Rectal smooth muscle tissue (tissue), 1 donor: ENCODE measurements at regions not wholly inside any gene's neighbourhood (a gene's known extent, or its start where the extent isn't known, plus 50 kb on each side); places are given as distances from the start of the nearest gene placed in this dataset.
"Not testable (repeated sequence)": the region's sequence is repeated elsewhere in the genome, so short reads cannot be mapped to it uniquely, and the experiment has no call there.

Experiments
- H3K27ac ChIP-seq: one replicate; pipeline ENCODE4 v1.7.0; 2013; ENCODE audit warnings: low read depth, low read length, inconsistent platforms
- H3K27me3 ChIP-seq: one replicate; pipeline ENCODE4 v1.7.0; 2013; ENCODE audit warnings: low read length; ENCODE audit not compliant: control insufficient read depth, insufficient read depth
- H3K36me3 ChIP-seq: one replicate; pipeline ENCODE4 v1.7.0; 2013; ENCODE audit warnings: low read length; ENCODE audit not compliant: control insufficient read depth, insufficient read depth
- H3K4me1 ChIP-seq: one replicate; pipeline ENCODE4 v1.7.0; 2013; ENCODE audit warnings: low read length; ENCODE audit not compliant: control insufficient read depth, insufficient read depth
- H3K4me3 ChIP-seq: one replicate; pipeline ENCODE4 v1.7.0; 2013; ENCODE audit warnings: low read length
- H3K9ac ChIP-seq: one replicate; pipeline ENCODE4 v1.7.0; 2013; ENCODE audit warnings: low read length

- H3K4me1 ChIP-seq = no peaks in the 10 kb centered on the region
- no peaks in the 10 kb centered on the region for H3K36me3 ChIP-seq
- no peak overlapping the region for H3K4me3 ChIP-seq
- H3K9ac ChIP-seq = no peak overlapping the region
- no peaks in the 10 kb centered on the region for H3K27me3 ChIP-seq
- H3K27ac ChIP-seq = no peak overlapping the region
These were observed 509.1 kb downstream of the DTWD2 start for GRCh38 chr5:118479285-118479684.

GRCh38 chr5:118478852-118479251 lies 509.5 kb downstream of the DTWD2 start:
- H3K27me3 ChIP-seq = no peaks in the 10 kb centered on the region
- no peaks in the 10 kb centered on the region for H3K36me3 ChIP-seq
- H3K27ac ChIP-seq = no peak overlapping the region
- H3K9ac ChIP-seq = no peak overlapping the region
- H3K4me3 ChIP-seq = no peak overlapping the region
- no peaks in the 10 kb centered on the region for H3K4me1 ChIP-seq

GRCh38 chr5:118468085-118468484 lies 520.3 kb downstream of the DTWD2 start:
- Histone ChIP-seq H3K36me3 (no peaks in the 10 kb centered on the region), H3K4me3 (no peak overlapping the region), H3K4me1 (no peaks in the 10 kb centered on the region), H3K9ac (no peak overlapping the region), H3K27me3 (no peaks in the 10 kb centered on the region), H3K27ac (no peak overlapping the region)

- Histone ChIP-seq H3K9ac (no peak overlapping the region), H3K27me3 (no peaks in the 10 kb centered on the region), H3K36me3 (no peaks in the 10 kb centered on the region), H3K4me3 (no peak overlapping the region), H3K27ac (no peak overlapping the region), H3K4me1 (no peaks in the 10 kb centered on the region)
These were observed 521.2 kb downstream of the DTWD2 start for GRCh38 chr5:118467103-118467502.

- Histone ChIP-seq H3K36me3 (no peaks in the 10 kb centered on the region), H3K27ac (no peak overlapping the region), H3K9ac (no peak overlapping the region), H3K27me3 (no peaks in the 10 kb centered on the region), H3K4me1 (no peaks in the 10 kb centered on the region), H3K4me3 (no peak overlapping the region)
These were observed 521.9 kb downstream of the DTWD2 start for GRCh38 chr5:118466418-118466817.

- not testable (repeated sequence) for H3K4me1 ChIP-seq, H3K4me3 ChIP-seq, H3K36me3 ChIP-seq, H3K27ac ChIP-seq, H3K9ac ChIP-seq, H3K27me3 ChIP-seq
These were observed 526.1 kb downstream of the DTWD2 start for GRCh38 chr5:118462276-118462675.

- H3K4me3 ChIP-seq = no peak overlapping the region
- no peak overlapping the region for H3K27ac ChIP-seq
- H3K36me3 ChIP-seq = no peaks in the 10 kb centered on the region
- no peaks in the 10 kb centered on the region for H3K4me1 ChIP-seq
- no peak overlapping the region for H3K9ac ChIP-seq
- no peaks in the 10 kb centered on the region for H3K27me3 ChIP-seq
These were observed 526.9 kb downstream of the DTWD2 start for GRCh38 chr5:118461436-118461835.

GRCh38 chr5:118459490-118459889 lies 528.9 kb downstream of the DTWD2 start:
- no peak overlapping the region for H3K27ac ChIP-seq
- H3K4me1 ChIP-seq = no peaks in the 10 kb centered on the region
- no peak overlapping the region for H3K4me3 ChIP-seq
- no peaks in the 10 kb centered on the region for H3K27me3 ChIP-seq
- H3K36me3 ChIP-seq = no peaks in the 10 kb centered on the region
- H3K9ac ChIP-seq = no peak overlapping the region

- Histone ChIP-seq H3K27me3 (no peaks in the 10 kb centered on the region), H3K9ac (no peak overlapping the region), H3K36me3 (no peaks in the 10 kb centered on the region), H3K4me1 (no peaks in the 10 kb centered on the region), H3K4me3 (no peak overlapping the region), H3K27ac (no peak overlapping the region)
These were observed 532.3 kb downstream of the DTWD2 start for GRCh38 chr5:118456085-118456484.

GRCh38 chr5:118451697-118452247 lies 536.6 kb downstream of the DTWD2 start:
- Histone ChIP-seq H3K27ac (no peak overlapping the region), H3K9ac (no peak overlapping the region), H3K4me3 (no peak overlapping the region), H3K27me3 (no peaks in the 10 kb centered on the region), H3K36me3 (no peaks in the 10 kb centered on the region), H3K4me1 (no peaks in the 10 kb centered on the region)

GRCh38 chr5:118450554-118451332 lies 537.6 kb downstream of the DTWD2 start:
- H3K27me3 ChIP-seq = no peaks in the 10 kb centered on the region
- no peaks in the 10 kb centered on the region for H3K4me1 ChIP-seq
- H3K27ac ChIP-seq = no peak overlapping the region
- no peaks in the 10 kb centered on the region for H3K36me3 ChIP-seq
- H3K4me3 ChIP-seq = no peak overlapping the region
- H3K9ac ChIP-seq = no peak overlapping the region

GRCh38 chr5:118447350-118447749 lies 541.0 kb downstream of the DTWD2 start:
- Histone ChIP-seq H3K36me3 (no peaks in the 10 kb centered on the region), H3K9ac (no peak overlapping the region), H3K4me1 (no peaks in the 10 kb centered on the region), H3K27ac (no peak overlapping the region), H3K27me3 (no peaks in the 10 kb centered on the region), H3K4me3 (no peak overlapping the region)

GRCh38 chr5:118441956-118442355 lies 546.4 kb downstream of the DTWD2 start:
- Histone ChIP-seq H3K4me3 (no peak overlapping the region), H3K36me3 (no peaks in the 10 kb centered on the region), H3K27ac (no peak overlapping the region), H3K4me1 (no peaks in the 10 kb centered on the region), H3K9ac (no peak overlapping the region), H3K27me3 (no peaks in the 10 kb centered on the region)
